ENCODE measurements at regions not wholly inside any gene's neighbourhood (a gene's known extent, or its start where the extent isn't known, plus 50 kb on each side); places are given as distances from the start of the nearest gene placed in this dataset.
"Not testable (repeated sequence)": the region's sequence is repeated elsewhere in the genome, so short reads cannot be mapped to it uniquely, and the experiment has no call there.

- DNase-seq (ENCODE audit: low spot score), result no peak
Measured at GRCh38 chr7:153407291-153408046, 644.7 kb upstream of the DPP6 start.

- DNase-seq (ENCODE audit: low spot score), result no peak
Measured at GRCh38 chr7:153408360-153409335, 643.5 kb upstream of the DPP6 start.

- DNase-seq (ENCODE audit: low spot score), result not testable (repeated sequence)
Measured at GRCh38 chr7:153409567-153410342, 642.4 kb upstream of the DPP6 start.

GRCh38 chr7:153410997-153411642, 641.1 kb upstream of the DPP6 start:
- DNase-seq (ENCODE audit: low spot score), result not testable (repeated sequence)

GRCh38 chr7:153412114-153412823, 639.9 kb upstream of the DPP6 start:
- DNase-seq (ENCODE audit: low spot score), result not testable (repeated sequence)

GRCh38 chr7:153412824-153413198, 639.4 kb upstream of the DPP6 start:
- not testable (repeated sequence) for DNase-seq (ENCODE audit: low spot score)

GRCh38 chr7:153413199-153413539, 639.0 kb upstream of the DPP6 start:
- no peak for DNase-seq (ENCODE audit: low spot score)

- no peak for DNase-seq (ENCODE audit: low spot score)
Measured at GRCh38 chr7:153413540-153414287, 638.5 kb upstream of the DPP6 start.

- no peak for DNase-seq (ENCODE audit: low spot score)
Measured at GRCh38 chr7:153414288-153414629, 637.9 kb upstream of the DPP6 start.

- DNase-seq (ENCODE audit: low spot score), result no peak
Measured at GRCh38 chr7:153415632-153416031, 636.6 kb upstream of the DPP6 start.

GRCh38 chr7:153422291-153423209, 629.6 kb upstream of the DPP6 start:
- DNase-seq (ENCODE audit: low spot score), result no peak

GRCh38 chr7:153423210-153423590, 629.0 kb upstream of the DPP6 start:
- DNase-seq (ENCODE audit: low spot score), result peak; percentile 27

GRCh38 chr7:153430931-153431330, 621.3 kb upstream of the DPP6 start:
- DNase-seq (ENCODE audit: low spot score), result no peak

GRCh38 chr7:153432063-153432462, 620.1 kb upstream of the DPP6 start:
- no peak for DNase-seq (ENCODE audit: low spot score)

- no peak for DNase-seq (ENCODE audit: low spot score)
Measured at GRCh38 chr7:153433223-153433622, 619.0 kb upstream of the DPP6 start.

GRCh38 chr7:153440715-153441114, 611.5 kb upstream of the DPP6 start:
- DNase-seq (ENCODE audit: low spot score), result no peak

GRCh38 chr7:153443032-153443701, 609.0 kb upstream of the DPP6 start:
- DNase-seq (ENCODE audit: low spot score), result peak; percentile 35

- peak; percentile 90 for DNase-seq (ENCODE audit: low spot score)
Measured at GRCh38 chr7:153444641-153445040, 607.6 kb upstream of the DPP6 start.

GRCh38 chr7:153445641-153446040, 606.6 kb upstream of the DPP6 start:
- peak; percentile 95 for DNase-seq (ENCODE audit: low spot score)
